ENCODE measurements at regions not wholly inside any gene's neighbourhood (a gene's known extent, or its start where the extent isn't known, plus 50 kb on each side); places are given as distances from the start of the nearest gene placed in this dataset.
"Not testable (repeated sequence)": the region's sequence is repeated elsewhere in the genome, so short reads cannot be mapped to it uniquely, and the experiment has no call there.

DNA sequence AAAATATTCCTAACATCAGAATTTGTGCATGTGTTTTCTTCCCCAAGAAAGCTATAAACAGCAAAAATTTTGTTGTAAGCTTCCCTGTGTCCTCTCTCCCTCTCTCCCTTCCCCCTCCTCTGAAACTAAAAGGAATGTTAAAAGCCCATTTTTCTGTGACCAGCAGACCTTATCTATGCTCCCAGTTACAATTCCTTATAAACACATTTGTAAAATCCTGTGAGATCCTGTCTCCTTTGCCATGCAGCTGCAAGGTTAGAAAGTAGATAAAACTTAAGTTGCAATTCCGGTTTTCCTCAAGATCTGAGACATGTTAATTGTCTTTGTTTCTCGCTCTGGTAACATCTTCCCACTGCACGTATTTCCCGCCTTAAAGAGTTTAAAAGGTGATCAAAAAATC lies 370.3 kb upstream of the TRPC7 start:
- H3K36me3 ChIP-seq (ENCODE audit: control insufficient read depth in 2 of 2, insufficient read depth in 2 of 2, low read length in 1 of 2); H3K9ac ChIP-seq (ENCODE audit: control insufficient read depth, insufficient read depth, low read length); H2AFZ ChIP-seq (ENCODE audit: control insufficient read depth, low read depth, low read length); H3K4me2 ChIP-seq (ENCODE audit: control insufficient read depth, insufficient read depth); RAD21 ChIA-PET (ENCODE audit: unreplicated experiment); intact Hi-C loops (cut with micrococcal nuclease; ENCODE audit: unreplicated experiment); H3K4me1 ChIP-seq (ENCODE audit: control insufficient read depth, insufficient read depth, low read length); in situ Hi-C loops (cut with MboI); FAIRE-seq; H3K9me3 ChIP-seq (replicated peaks; ENCODE audit: control insufficient read depth, insufficient read depth, low read length); SMC1A ChIA-PET (ENCODE audit: uncharacterized antibody, unreplicated experiment); DNase-seq (ENCODE audit: low read depth, low spot score); H3K27me3 ChIP-seq (replicated peaks in 1 of 2; ENCODE audit: control insufficient read depth in 2 of 2, insufficient read depth in 2 of 2, low read length in 1 of 2); H3K4me3 ChIP-seq; H4K20me1 ChIP-seq (ENCODE audit: control insufficient read depth, insufficient read depth); POLR2A ChIA-PET; ATAC-seq; BruUV-seq (replicated peaks); H3K27ac ChIP-seq (ENCODE audit: control insufficient read depth, insufficient read depth); H3K79me2 ChIP-seq (ENCODE audit: control insufficient read depth, insufficient read depth, low read length); CTCF ChIA-PET: not testable (repeated sequence)
- 16% methylated on average over 4 of the region's 4 CpGs for WGBS (ENCODE audit: insufficient coverage, insufficient replicate concordance, low lambda C conversion rate, missing lambda C conversion rate)

DNA sequence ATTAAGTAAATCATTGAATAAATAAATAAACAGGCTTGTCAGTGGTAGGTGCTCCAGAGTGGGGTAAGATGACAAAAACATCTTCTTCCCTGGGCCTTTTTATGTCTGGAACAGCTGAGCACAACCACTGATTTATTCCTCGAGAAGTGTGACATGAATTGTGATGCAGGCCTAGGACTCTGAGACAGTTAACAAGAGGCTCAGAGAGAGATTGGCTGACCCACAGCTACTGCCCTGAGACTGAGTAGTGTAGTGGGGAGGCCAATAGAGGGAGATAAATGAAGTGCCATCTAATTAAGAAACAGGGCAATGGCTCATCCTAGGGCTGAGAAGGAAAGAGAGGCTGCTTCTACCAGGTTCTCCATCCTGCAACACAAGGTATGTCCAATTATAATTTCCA lies 369.3 kb upstream of the TRPC7 start:
- ChIA-PET SMC1A (ENCODE audit: uncharacterized antibody, unreplicated experiment) (no interaction called here), RAD21 (ENCODE audit: unreplicated experiment) (no interaction called here), CTCF (no interaction called here), POLR2A (no interaction called here)
- DNase-seq (ENCODE audit: low read depth, low spot score), result no peak
- Histone ChIP-seq H4K20me1 (ENCODE audit: control insufficient read depth, insufficient read depth) (no peaks in the 10 kb centered on the region), H3K27ac (ENCODE audit: control insufficient read depth, insufficient read depth) (no peak overlapping the region), H3K4me3 (no peak overlapping the region), H3K79me2 (ENCODE audit: control insufficient read depth, insufficient read depth, low read length) (no peaks in the 10 kb centered on the region), H3K9ac (ENCODE audit: control insufficient read depth, insufficient read depth, low read length) (no peak overlapping the region), H3K4me1 (ENCODE audit: control insufficient read depth, insufficient read depth, low read length) (no peaks in the 10 kb centered on the region), H3K27me3 (replicated peaks in 1 of 2; ENCODE audit: control insufficient read depth in 2 of 2, insufficient read depth in 2 of 2, low read length in 1 of 2) (no peaks in the 10 kb centered on the region), H2AFZ (ENCODE audit: control insufficient read depth, low read depth, low read length) (no peak overlapping the region), H3K36me3 (ENCODE audit: control insufficient read depth in 2 of 2, insufficient read depth in 2 of 2, low read length in 1 of 2) (no peaks in the 10 kb centered on the region), H3K9me3 (replicated peaks; ENCODE audit: control insufficient read depth, insufficient read depth, low read length) (no peaks in the 10 kb centered on the region; the same call in 2 of the 3 replicates), H3K4me2 (ENCODE audit: control insufficient read depth, insufficient read depth) (no peak overlapping the region)
- intact Hi-C loops (cut with micrococcal nuclease; ENCODE audit: unreplicated experiment), result no loop called here
- FAIRE-seq, result no peak
- in situ Hi-C loops (cut with MboI), result no loop called here
- no TSS peak for BruUV-seq (replicated peaks)
- ATAC-seq, result no peak
- WGBS (ENCODE audit: insufficient coverage, insufficient replicate concordance, low lambda C conversion rate, missing lambda C conversion rate), result 0% methylated on average over 1 of the region's 1 CpG
- TF ChIP-seq, protein P1, sequence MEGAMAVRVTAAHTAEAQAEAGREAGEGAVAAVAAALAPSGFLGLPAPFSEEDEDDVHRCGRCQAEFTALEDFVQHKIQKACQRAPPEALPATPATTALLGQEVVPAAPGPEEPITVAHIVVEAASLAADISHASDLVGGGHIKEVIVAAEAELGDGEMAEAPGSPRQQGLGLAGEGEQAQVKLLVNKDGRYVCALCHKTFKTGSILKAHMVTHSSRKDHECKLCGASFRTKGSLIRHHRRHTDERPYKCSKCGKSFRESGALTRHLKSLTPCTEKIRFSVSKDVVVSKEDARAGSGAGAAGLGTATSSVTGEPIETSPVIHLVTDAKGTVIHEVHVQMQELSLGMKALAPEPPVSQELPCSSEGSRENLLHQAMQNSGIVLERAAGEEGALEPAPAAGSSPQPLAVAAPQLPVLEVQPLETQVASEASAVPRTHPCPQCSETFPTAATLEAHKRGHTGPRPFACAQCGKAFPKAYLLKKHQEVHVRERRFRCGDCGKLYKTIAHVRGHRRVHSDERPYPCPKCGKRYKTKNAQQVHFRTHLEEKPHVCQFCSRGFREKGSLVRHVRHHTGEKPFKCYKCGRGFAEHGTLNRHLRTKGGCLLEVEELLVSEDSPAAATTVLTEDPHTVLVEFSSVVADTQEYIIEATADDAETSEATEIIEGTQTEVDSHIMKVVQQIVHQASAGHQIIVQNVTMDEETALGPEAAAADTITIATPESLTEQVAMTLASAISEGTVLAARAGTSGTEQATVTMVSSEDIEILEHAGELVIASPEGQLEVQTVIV (IDR thresholded peaks at IDR 0.05; ENCODE audit: borderline replicate concordance, partially characterized antibody), result no peak
- TF ChIP-seq CREM (IDR thresholded peaks at IDR 0.05; ENCODE audit: low read depth) (no peak), BHLHE40 (IDR thresholded peaks at IDR 0.05; ENCODE audit: borderline replicate concordance in 1 of 2, low read depth in 2 of 2, low read length in 1 of 2) (no peak)

All from GM12878 (cell line).